Endometrium (tissue), 2 donors: ENCODE measurements at regions not wholly inside any gene's neighbourhood (a gene's known extent, or its start where the extent isn't known, plus 50 kb on each side); places are given as distances from the start of the nearest gene placed in this dataset.
"Not testable (repeated sequence)": the region's sequence is repeated elsewhere in the genome, so short reads cannot be mapped to it uniquely, and the experiment has no call there.

Source experiments
- FAIRE-seq: peaks from 2 replicates; lab custom pipeline; 2012; peaks lifted over from hg19 to GRCh38; lab: Jason Lieb, UNC
- donor health status: control.
- donor health status: control.

DNA sequence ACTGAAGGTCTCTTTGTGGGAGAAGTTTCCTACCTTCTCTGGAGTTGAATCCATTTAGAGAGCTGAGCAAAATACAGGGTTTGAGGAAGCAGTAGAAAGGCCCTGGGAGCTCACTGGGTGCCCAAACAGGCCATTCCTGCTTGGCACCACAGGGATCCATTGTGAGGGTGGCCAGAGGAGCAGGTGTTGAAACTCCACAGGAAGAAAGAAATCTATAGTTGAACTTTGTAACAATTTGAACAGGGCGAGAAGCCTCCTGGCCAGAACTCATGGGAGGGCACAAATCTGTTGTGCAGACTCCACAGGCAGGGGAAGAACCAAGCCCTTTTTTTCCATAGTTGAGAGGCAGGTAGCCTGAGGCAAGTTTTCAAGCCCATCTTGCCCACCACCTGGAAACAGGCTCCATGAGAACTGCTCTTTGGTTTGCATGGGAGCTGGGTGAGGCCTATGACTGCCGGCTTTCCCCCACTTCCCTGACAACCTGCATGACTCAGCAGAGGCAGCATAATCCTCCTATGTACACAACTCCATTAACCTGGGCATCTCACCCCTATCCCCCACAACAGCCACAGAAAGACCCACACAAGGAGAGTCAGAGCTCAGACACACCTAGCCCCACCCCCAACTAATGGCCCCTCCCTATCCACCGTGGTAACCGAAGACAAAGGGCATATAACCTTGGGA lies 1053.0 kb downstream of the TSN start:
- no peak for FAIRE-seq

DNA sequence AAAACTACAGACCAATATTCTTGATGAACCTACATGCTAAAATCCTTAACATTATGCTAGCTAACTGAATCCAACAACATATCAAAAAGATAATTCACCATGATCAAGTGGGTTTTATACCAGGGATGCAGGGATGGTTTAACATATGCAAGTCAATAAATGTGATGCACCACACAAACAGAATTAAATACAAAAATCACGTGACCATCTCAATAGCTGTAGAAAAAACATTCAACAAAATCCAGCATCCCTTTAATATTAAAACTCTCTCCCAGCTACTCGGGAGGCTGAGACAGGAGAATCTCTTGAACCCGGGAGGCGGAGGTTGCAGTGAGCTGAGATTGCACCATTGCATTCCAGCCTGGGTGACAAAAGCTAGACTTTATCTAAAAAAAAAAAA lies 1056.8 kb downstream of the TSN start:
- FAIRE-seq, result not testable (repeated sequence)

DNA sequence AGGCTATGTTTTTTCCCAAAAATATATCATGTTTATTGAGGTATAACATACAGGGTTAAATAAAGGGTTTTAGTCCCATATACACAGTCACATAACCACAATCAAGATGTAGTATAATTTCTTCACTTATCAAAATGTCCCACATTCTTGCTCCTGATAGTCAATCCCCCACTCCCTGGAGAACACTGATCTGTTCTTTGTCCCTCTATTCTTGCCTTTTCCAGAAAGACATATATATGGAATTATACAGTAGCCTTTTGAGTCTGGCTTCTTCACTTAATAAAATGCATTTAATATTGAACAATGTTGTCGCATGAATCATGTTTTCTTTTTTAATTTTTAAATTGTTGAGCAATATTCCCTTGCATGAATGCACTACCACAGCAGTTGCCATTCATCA lies 1059.7 kb downstream of the TSN start:
- FAIRE-seq, result no peak

DNA sequence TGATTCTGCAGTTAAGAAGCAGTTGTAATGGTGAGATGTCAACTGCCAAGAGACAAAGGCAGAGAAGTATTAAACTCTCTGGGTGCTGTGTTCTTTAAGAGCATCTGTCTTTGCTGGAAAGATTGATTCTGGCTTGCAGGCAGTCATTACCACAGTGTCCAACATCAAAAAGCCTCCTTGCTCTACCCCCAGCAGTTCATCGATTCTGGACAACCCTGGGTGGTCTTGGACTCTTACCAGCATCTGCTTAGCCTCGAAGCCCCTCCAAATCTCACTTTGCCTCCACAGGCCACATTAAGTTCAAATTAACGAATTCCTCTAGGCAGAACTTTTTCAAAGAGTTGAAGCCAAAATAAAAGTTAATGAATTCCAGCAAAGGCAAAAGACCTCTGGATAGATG lies 1061.4 kb downstream of the TSN start:
- peak; percentile 98 for FAIRE-seq

DNA sequence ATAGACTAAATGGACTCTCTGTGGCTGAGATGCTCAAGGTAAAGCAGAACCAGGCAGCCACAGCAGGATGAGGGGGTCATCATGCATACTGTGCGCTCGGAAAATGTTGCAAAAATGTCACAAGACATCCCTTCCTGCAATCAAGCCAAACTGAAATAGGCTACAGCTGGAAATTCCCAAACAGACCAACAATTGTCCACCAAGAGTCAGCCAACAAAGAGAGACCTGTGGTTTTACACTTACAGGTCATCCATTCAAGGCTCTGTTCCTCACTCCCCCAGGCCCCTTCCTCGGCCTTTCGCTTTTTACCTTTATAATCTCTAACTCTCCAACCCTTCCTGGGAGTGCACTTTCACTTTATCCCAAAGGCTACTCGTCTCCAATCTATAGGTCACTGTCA lies 1066.9 kb downstream of the TSN start:
- FAIRE-seq, result no peak

DNA sequence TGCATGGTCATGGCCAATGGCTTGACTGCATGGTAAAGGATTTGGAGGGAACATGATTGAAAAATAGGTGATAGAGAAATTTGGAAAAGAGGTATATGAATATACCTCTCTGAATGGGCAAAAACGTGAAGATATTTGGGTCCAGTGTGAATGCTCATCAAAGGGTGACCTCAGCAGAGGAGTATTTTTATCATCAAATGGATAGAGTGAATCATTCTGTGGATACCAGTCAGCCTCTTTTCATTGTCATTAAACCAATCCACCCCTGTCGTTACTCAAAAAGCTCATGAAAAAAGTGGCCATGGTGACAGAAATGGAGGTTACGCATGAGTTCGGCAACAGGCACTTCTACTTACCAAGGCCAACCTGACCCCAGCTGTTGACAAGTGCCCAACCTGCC lies 1074.7 kb downstream of the TSN start:
- FAIRE-seq, result no peak

DNA sequence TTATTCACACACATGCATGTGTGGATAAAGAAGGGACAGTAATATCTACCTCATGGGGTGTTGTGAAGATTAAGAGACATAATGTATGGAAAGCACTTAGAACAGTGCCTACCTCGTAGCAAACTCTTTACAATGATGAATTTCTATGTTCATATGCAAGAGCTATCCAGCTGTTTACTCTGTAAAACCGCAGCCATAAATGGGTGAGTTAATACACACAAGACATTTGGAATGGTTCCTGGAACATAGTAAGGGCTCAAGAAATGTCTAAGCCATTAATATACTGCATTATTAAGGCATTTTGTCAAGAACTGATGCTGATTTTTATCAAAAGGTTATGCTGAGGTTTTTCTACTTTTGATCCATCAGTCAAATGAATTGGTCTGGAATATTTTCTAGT lies 1076.2 kb downstream of the TSN start:
- no peak for FAIRE-seq

DNA sequence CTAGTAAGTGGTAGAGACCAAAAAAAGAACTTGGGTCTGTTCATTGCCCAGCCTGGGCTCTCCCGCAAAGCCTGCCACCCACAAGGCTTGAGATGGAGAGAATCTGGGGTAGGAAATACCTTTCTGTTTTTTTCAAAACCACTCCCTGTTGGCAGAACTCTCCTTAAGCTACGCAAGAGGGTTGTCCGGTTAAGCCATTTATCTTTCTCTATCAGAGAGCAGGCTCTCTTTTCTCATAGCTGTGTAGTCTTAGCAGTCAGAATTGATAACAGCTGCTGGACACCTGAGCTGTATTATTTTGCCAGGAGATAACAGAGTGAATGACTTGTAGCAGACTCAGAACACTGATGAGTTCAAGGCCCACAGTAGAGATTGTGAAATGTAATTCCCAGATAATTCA lies 1088.1 kb downstream of the TSN start:
- FAIRE-seq, result no peak

DNA sequence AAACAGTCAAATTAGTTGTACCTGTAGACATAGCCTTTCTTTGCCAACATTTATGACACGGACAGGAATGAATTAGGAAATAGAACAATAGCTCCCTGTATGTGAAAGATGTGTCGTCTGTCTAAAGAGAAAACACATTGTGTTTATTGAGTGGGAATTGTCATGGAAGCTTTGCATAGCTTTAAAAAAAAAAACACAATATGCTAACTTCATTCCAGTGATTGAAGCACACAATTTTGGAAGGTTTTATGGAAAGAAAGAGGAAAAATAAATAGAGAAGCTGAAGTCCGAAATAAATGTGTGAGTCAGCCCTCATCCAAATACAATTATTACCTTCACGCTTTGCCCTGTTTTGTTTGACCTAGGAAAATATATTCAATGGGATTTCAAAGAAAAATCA lies 1095.7 kb downstream of the TSN start:
- no peak for FAIRE-seq

DNA sequence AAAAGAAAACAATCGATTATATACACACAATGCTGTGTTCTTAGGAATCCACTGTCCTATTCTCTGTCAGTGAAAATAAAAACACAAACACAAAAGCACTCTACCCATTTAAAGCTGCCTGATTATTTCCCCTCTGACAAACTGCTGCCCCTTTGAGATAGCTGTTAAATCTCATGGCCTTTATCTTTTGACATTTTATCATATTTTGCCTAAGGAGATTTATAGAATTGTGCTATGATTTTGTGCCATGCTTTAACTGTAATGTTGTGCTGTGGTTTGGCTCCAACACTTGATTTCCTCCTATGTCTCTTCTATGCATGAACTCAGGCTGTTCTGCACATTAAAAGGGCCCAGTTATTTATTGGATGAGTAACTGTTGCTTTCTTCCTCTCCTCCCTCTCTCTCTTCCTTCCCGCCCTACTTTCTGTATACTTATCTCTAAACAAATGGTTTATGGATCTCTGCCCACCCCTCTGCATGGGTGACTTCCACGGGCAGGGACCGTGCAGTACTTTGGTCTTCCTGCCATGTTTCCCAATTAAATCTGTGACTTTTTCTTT lies 1096.6 kb downstream of the TSN start:
- no peak for FAIRE-seq

DNA sequence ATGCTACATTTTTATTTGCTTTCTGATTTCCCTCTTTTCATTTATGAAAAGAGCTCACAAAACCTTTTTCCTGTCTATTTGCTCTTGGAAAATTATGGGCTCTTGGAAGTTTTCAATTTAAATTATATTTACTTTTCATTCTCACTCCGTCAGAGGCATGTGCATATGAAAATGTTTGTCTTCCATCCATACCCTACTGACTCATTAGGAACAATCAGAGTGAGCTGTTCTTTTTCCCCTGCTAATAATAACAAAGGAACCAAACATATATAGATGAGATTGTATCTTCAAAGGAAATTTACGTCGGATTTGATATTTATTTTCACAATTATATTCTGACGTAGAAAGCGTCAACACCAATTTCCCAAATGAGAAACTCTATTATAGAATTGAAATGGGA lies 1101.2 kb downstream of the TSN start:
- no peak for FAIRE-seq

DNA sequence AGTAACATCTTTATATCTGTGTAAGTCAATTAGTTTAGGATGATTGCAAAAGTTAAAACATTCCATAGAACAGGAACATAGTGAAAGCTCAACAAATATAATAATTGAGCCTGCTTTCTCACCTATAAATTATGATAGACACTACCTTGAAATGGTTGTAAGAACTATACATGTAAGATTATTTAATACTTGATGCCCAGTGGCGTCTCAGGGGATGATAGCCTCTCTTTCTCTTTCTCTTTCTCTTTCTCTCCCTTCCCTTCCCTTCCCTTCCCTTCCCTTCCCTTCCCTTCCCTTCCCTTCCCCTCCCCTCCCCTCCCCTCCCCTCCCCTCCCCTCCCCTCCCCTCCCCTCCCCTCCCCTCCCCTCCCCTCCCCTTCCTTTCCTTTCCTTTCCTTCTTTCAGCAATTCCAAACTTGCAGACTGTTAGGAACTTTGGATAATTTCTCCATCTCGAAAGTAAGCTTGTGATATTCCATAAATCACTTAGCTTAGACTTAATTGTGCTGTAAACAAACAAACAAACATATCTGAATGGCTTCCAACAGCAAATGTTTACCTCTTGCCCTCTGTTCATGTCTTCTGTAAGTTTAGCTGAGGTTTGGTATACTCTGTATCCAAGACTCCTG lies 1102.7 kb downstream of the TSN start:
- FAIRE-seq, result no peak

DNA sequence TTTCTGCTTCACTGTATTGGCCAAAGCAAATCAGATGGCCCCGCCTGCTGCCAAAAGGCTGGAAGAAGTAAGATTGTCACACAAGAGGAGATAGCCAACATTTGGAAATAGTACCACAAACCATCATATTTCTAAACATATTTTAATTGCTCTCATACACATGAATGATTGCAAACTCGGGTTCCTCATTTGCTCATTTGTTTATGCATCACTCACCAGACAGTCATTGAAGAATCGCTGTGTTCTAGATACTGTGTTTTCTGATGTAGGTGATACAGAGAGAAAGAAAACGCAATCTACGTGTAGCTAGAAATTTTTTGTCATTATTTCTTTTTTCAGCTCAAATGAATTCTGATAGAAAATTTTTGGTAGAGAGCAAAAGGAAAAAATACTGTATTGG lies 1103.4 kb downstream of the TSN start:
- no peak for FAIRE-seq

DNA sequence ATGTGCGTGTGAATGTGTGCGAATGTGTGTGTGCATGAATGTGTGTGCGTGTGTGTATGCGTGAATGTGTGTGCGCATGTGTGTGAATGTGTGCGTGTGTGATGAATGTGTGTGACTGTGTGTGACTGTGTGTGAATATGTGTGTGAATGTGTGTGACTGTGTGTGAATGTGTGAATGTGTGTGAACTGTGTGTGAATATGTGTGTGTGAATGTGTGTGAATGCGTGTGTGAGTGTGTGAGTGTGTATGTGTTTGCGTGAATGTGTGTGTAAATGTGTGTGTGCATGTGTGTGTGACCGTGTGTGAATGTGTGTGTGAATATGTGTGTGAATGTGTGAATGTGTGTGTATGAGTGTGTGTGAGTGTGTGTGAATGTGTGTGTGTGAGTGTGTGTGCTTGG lies 1103.8 kb downstream of the TSN start:
- FAIRE-seq, result no peak

DNA sequence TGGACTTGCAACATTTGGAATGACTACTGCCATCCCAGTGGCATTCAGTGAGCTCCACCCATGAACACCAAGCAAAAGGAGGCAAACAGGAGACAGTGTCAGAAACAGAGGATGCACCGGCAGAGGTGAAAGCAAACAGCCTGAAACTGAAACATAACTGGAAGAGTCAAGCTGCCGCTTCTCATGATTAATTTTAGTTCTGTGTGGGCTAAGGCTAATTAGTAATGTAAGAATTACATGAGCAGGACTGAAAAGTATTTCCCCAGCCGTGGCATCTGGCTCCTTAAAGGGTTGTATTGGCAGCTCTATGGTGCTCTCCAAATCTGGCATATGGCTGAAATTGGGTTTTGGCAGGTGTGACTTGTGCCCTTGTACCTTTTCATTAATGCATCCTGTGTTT lies 1108.1 kb downstream of the TSN start:
- FAIRE-seq, result no peak

DNA sequence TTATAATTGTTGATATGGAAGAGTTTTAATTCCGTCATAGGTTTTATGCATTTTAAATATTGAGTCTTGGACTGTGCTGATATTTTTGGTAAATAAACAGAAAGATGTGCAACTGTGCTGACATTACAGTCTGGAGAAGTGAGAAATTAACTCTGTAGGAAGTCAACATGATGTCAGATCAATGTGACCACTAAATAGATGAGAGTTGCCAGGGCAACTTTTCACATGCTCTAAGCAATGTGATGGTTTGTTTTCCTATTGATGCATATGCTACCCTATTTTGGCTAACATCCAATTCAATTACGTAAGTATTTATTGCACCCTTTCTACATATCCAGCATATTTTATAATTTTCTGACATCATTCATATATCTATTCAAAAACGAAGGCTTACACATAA lies 1109.3 kb downstream of the TSN start:
- no peak for FAIRE-seq

DNA sequence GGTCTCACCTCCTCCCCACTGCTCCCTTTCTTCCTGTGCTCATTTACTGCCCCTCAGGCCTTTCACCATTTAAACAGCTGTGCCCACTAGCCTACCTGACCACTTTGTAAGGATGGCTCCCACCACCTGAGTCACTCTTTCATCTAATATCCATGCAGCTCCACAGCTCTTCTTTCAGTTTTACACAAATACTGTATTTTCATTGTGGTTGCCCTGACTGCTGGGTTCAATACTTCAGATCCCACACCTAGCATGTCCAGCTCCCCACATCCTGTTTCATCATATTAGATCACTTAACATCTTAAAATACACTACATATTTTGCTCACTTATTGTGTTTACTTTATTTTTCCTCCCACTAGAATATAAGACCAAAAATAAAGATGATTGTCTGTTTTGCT lies 1110.6 kb downstream of the TSN start:
- no peak for FAIRE-seq

DNA sequence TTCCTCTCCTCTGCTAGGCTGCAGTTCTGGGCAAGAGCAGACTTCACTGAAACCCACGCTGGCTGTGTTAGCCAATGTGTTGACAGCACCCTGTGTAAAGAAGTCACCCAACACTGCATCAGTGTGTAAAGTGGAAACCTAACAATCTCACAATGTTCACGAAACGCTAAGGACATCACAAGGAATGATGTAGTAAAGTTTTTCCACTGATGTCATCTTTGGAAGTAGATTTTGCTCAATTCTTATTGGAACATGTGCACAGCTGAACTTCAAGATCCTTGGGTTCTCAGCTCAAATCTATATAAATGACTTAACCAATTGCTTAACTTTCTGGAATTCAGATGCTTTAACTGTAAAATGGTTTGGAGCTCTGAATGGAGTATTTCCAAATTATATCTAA lies 1112.5 kb downstream of the TSN start:
- FAIRE-seq, result no peak

DNA sequence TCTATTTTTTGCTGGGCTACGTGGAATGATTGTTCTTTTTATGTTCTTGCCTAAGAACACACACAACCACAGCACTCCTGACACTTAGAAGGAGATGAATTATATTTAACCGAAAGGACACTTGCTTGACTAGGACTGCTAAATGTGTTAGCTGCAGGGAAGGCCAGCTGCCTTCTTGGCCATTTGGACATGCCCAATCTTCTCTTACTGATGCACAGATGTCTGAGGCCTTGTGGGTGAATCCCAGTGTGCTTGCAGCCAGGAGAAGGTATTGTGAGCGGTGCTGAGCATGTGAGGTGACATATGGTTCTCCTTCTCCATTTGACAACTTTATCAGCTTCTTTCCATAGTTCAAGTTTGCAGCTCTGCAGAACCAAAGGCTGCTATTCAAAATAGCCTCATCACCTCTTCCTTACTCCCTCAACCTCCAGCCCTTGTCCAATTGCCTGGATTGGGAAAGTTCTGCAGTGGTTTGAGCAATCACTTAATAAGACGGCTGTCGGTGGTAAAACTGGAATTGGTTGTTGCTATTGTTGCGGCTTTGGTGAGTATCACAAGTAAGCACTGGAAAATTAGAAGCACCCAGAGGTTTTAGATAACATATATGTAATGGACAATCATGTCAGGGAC lies 1113.3 kb downstream of the TSN start:
- FAIRE-seq, result no peak

DNA sequence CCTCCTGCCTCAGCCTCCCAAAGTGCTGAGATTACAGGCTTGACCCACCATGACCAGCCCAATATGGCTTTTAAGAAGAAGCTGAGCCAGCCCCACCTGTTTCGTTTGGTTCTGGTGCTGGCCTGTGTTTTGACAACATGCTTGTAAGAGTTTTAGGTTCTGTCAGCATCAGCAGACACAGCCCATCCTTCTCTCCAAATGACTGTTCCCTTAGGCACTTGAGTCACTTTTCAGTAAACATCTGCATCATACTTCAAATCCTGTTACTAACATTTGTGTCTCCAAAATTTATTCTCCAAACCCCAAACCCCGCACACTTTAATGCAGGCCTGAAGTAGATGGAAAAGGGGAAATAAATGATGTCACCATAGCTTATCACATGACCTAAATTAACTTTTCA lies 1118.5 kb downstream of the TSN start:
- no peak for FAIRE-seq

DNA sequence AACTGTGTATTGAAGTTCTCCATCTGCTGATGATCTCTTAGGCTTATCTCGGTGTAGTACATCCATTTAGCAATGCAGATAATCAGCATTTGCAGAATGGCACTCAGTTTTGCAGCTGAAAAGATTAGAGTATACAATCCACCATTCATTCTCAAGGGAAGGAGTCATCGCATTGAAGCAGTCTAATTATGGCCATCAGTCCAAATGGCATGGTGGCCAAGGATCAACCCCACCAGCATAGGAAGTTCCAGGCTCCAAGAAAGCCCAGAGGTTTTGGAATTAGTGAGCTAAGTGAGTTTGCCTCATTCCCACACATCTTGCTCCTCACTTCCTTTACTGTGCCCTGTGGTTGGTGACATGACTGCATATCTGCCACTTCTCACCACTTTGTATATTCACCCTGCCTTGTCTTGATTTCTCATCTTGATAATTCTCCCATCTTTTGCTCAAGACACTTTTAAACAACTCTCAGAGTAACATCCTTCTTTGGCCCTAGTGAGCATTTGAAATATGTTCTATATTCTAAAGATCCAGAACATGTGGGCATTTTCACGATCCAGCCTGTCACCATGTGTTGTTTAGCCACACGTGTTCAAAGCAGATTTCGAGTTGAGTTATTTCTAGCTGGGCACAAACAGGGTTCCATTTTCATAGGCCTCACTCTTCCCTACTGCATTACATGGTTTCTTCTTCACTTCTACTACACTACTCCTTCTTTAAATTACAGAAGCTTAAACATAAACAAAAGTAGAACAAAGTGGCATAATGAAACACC lies 1119.8 kb downstream of the TSN start:
- no peak for FAIRE-seq

DNA sequence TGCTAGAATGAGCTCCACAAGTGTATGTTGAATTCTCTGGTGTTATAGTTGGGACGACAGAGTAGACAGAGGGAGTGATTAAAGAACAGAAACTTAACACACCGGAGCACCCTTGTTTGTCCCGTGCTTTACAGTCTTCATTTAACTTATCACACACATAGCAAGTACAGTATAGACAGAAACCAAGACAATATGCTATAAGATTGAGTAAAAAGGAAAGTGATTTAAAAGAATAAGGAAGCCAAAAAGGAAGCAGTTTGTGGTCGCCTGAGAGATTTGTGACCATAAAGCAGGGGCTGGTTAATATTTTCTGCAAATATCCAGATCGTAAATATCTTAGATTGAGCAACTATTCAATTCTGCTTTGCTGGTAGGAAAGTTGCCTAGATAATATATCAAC lies 1128.4 kb downstream of the TSN start:
- FAIRE-seq, result no peak

DNA sequence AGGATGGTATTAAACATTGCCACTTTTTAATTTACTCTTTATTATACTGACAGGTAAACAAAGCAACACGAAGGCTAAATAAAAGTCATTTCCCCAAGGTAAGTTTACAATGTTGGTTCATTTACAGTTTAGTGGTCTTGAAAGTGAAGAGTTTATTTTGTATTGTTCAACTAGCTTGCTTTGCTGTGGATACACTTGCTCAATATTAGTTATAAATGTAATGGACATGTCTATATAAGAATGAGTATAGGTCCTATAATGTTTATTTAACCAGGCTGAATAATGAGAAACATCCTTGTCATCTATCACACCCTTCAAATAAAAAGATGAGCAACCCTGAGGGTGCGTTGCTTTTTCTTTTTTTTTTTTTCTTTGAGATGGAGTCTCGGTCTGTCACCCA lies 1129.4 kb downstream of the TSN start:
- no peak for FAIRE-seq
